Keratinocyte (primary cell): ENCODE measurements at regions not wholly inside any gene's neighbourhood (a gene's known extent, or its start where the extent isn't known, plus 50 kb on each side); places are given as distances from the start of the nearest gene placed in this dataset.

Experiments
- CTCF ChIP-seq, 3 experiments: IDR thresholded peaks in 1 of 3; conservative IDR thresholded peaks in 1 of 3; optimal IDR thresholded peaks in 1 of 3; 2 replicates in 2 of 3; 3 replicates in 1 of 3; pipeline versions ENCODE3 to v1.5.1; 2011; ENCODE audit warnings: low read length in 3 of 3, mild to moderate bottlenecking in 3 of 3, moderate library complexity in 2 of 3, control low read depth in 1 of 3, inconsistent platforms in 1 of 3; ENCODE audit not compliant: insufficient read depth in 2 of 3; ENCODE audit errors: extremely low read depth in 1 of 3
- EZH2 ChIP-seq: IDR thresholded peaks from one replicate; pipeline ENCODE4 v1.6.1; 2012; ENCODE audit warnings: inconsistent platforms, mild to moderate bottlenecking, low read length, moderate library complexity

GRCh38 chr1:106680216-106680615, 376.3 kb upstream of the PRMT6 start:
- no peak for TF ChIP-seq CTCF (optimal IDR thresholded peaks at IDR 0.05 in 1 of 3, IDR thresholded peaks at IDR 0.05 in 1 of 3, conservative IDR thresholded peaks at IDR 0.05 in 1 of 3; ENCODE audit: extremely low read depth in 1 of 3, insufficient read depth in 2 of 3, low read length in 3 of 3)
- TF ChIP-seq EZH2, result no peak
